OCI-LY7 (cell line): ENCODE measurements at regions not wholly inside any gene's neighbourhood (a gene's known extent, or its start where the extent isn't known, plus 50 kb on each side); places are given as distances from the start of the nearest gene placed in this dataset.
"Not testable (repeated sequence)": the region's sequence is repeated elsewhere in the genome, so short reads cannot be mapped to it uniquely, and the experiment has no call there.

ENCODE experiments used
- BruUV-seq: library from RNA; stranded (reverse); fragments of 400-500 nt; replicated peaks from 2 replicates; lab custom pipeline; 2021; lab: Mats Ljungman, UMichigan
- CTCF ChIA-PET: fragments of 300-600 bp; sonication (Branson Sonifier 250); formaldehyde crosslinking; loops from one replicate; lab custom pipeline; 2022; ENCODE audit warnings: antibody characterized with exemption; ENCODE audit not compliant: unreplicated experiment; lab: Charles Lee
- POLR2A ChIA-PET: fragments of 300-600 bp; sonication (Branson Sonifier 250); formaldehyde crosslinking; loops from one replicate; lab custom pipeline; 2022; ENCODE audit warnings: antibody characterized with exemption; lab: Charles Lee
- DNase-seq: peaks from one replicate; pipeline ENCODE4 v3.0.0-alpha.2; 2015; ENCODE audit warnings: low spot score
- H2AFZ ChIP-seq: fragments of 200-600 bp; sonication (generic), shearing (Covaris generic); 2 replicates; pipeline ENCODE4 v1.6.1; 2014; ENCODE audit warnings: mild to moderate bottlenecking, antibody characterized with exemption, low read length, moderate library complexity
- H3K27ac ChIP-seq: fragments of 200-600 bp; sonication (generic); 2 replicates; pipeline ENCODE4 v1.5.1; 2014; ENCODE audit warnings: mixed run types, low read depth, mild to moderate bottlenecking, moderate library complexity, low read length, inconsistent platforms; ENCODE audit not compliant: poor library complexity, severe bottlenecking
- H3K36me3 ChIP-seq: fragments of 200-600 bp; sonication (generic); 2 replicates; pipeline ENCODE4 v1.6.1; 2014; ENCODE audit warnings: mild to moderate bottlenecking, antibody characterized with exemption, low read length, moderate library complexity, mixed read lengths; ENCODE audit not compliant: insufficient read depth
- H3K4me1 ChIP-seq: fragments of 200-600 bp; sonication (generic); 2 replicates; pipeline ENCODE4 v1.5.1; 2014; ENCODE audit warnings: mild to moderate bottlenecking, low read length; ENCODE audit not compliant: insufficient read depth, poor library complexity, severe bottlenecking
- H3K4me2 ChIP-seq: fragments of 200-600 bp; sonication (generic); 2 replicates; pipeline ENCODE4 v1.6.1; 2014; ENCODE audit warnings: mild to moderate bottlenecking, low read length
- H3K4me3 ChIP-seq: fragments of 200-600 bp; sonication (generic); 2 replicates; pipeline ENCODE4 v1.5.1; 2014; ENCODE audit warnings: mild to moderate bottlenecking, low read depth, low read length; ENCODE audit not compliant: poor library complexity, severe bottlenecking
- H3K79me2 ChIP-seq: fragments of 200-600 bp; sonication (generic); 2 replicates; pipeline ENCODE4 v1.6.1; 2016; ENCODE audit warnings: low read depth, mild to moderate bottlenecking, low read length, moderate library complexity, mixed read lengths; ENCODE audit not compliant: insufficient read depth
- H3K9me2 ChIP-seq: fragments of 200-600 bp; sonication (generic); 2 replicates; pipeline ENCODE4 v1.6.1; 2016; ENCODE audit warnings: mild to moderate bottlenecking, low read length, mixed read lengths; ENCODE audit not compliant: insufficient read depth
- H3K9me3 ChIP-seq: fragments of 200-600 bp; sonication (generic); 2 replicates; pipeline ENCODE4 v1.6.1; 2014; ENCODE audit warnings: mild to moderate bottlenecking, mixed run types, low read length, mixed read lengths
- H4K20me1 ChIP-seq: fragments of 200-600 bp; sonication (generic); 2 replicates; pipeline ENCODE4 v1.6.1; 2014; ENCODE audit warnings: mild to moderate bottlenecking, antibody characterized with exemption, low read length, moderate library complexity, mixed read lengths; ENCODE audit not compliant: insufficient read depth
- CTCF ChIP-seq: fragments of 200-600 bp; sonication (generic); conservative IDR thresholded peaks from 2 replicates; pipeline ENCODE4 v1.5.1; 2014; ENCODE audit warnings: mild to moderate bottlenecking, antibody characterized with exemption, low read length, moderate library complexity, mixed read lengths
- EZH2phosphoT487 ChIP-seq: fragments of 200-600 bp; sonication (generic); IDR thresholded peaks from 2 replicates; pipeline ENCODE4 v1.6.1; 2018; ENCODE audit warnings: low read depth, borderline replicate concordance, mild to moderate bottlenecking, mixed run types, antibody characterized with exemption, low read length, moderate library complexity, mixed read lengths
- intact Hi-C: fragments of 100-400 bp; cut with micrococcal nuclease; formaldehyde crosslinking; loops from one replicate; pipeline ENCODE4 v1.10.0; 2022; ENCODE audit not compliant: unreplicated experiment

GRCh38 chr2:125405816-125406215 is 1250.1 kb upstream of the GYPC start:
- no TSS peak for BruUV-seq
- ChIA-PET POLR2A (no interaction called here), CTCF (no interaction called here)
- no peak overlapping the region for H3K27ac ChIP-seq
- no peaks in the 10 kb centered on the region for H3K9me2 ChIP-seq
- H3K79me2 ChIP-seq, result no peaks in the 10 kb centered on the region
- no peak for DNase-seq
- H3K4me1 ChIP-seq, result no peaks in the 10 kb centered on the region
- H4K20me1 ChIP-seq, result no peaks in the 10 kb centered on the region
- no peaks in the 10 kb centered on the region for H3K36me3 ChIP-seq
- TF ChIP-seq EZH2phosphoT487, result no peak
- no peak overlapping the region for H3K4me3 ChIP-seq
- no peak overlapping the region for H2AFZ ChIP-seq
- H3K4me2 ChIP-seq, result no peak overlapping the region
- intact Hi-C loops, result no loop called here
- H3K9me3 ChIP-seq, result no peaks in the 10 kb centered on the region

GRCh38 chr2:125408874-125409538 is 1247.0 kb upstream of the GYPC start:
- Histone ChIP-seq H3K4me3 (no peak overlapping the region), H2AFZ (no peak overlapping the region), H3K9me2 (no peaks in the 10 kb centered on the region), H3K79me2 (no peaks in the 10 kb centered on the region), H3K27ac (no peak overlapping the region), H3K36me3 (no peaks in the 10 kb centered on the region), H3K4me2 (no peak overlapping the region), H3K4me1 (no peaks in the 10 kb centered on the region), H4K20me1 (no peaks in the 10 kb centered on the region), H3K9me3 (no peaks in the 10 kb centered on the region)
- TF ChIP-seq EZH2phosphoT487 (no peak), CTCF (no peak)
- ChIA-PET CTCF (no interaction called here), POLR2A (no interaction called here)
- intact Hi-C loops, result no loop called here
- no peak for DNase-seq
- no TSS peak for BruUV-seq

GRCh38 chr2:125418483-125418882 is 1237.5 kb upstream of the GYPC start:
- Histone ChIP-seq H3K4me1 (no peaks in the 10 kb centered on the region), H3K36me3 (no peaks in the 10 kb centered on the region), H4K20me1 (no peaks in the 10 kb centered on the region), H3K79me2 (no peaks in the 10 kb centered on the region), H3K27ac (no peak overlapping the region), H3K9me2 (no peaks in the 10 kb centered on the region), H3K4me2 (no peak overlapping the region), H3K9me3 (no peaks in the 10 kb centered on the region), H3K4me3 (no peak overlapping the region), H2AFZ (no peak overlapping the region)
- BruUV-seq, result no TSS peak
- TF ChIP-seq CTCF (no peak), EZH2phosphoT487 (no peak)
- CTCF ChIA-PET, result no interaction called here
- intact Hi-C loops, result no loop called here
- DNase-seq, result no peak
- POLR2A ChIA-PET, result no interaction called here

- H3K36me3 ChIP-seq, H3K4me3 ChIP-seq, H3K9me2 ChIP-seq, POLR2A ChIA-PET, H3K79me2 ChIP-seq, BruUV-seq, CTCF ChIA-PET, H3K27ac ChIP-seq, H4K20me1 ChIP-seq, H3K4me2 ChIP-seq, H3K9me3 ChIP-seq, H3K4me1 ChIP-seq, H2AFZ ChIP-seq, intact Hi-C loops, DNase-seq: not testable (repeated sequence)
These were observed 1233.7 kb upstream of the GYPC start for GRCh38 chr2:125422198-125422770.
